Panc1 (cell line): ENCODE measurements at regions not wholly inside any gene's neighbourhood (a gene's known extent, or its start where the extent isn't known, plus 50 kb on each side); places are given as distances from the start of the nearest gene placed in this dataset.

Experiments used
- POLR2AphosphoS5 ChIP-seq: IDR thresholded peaks from 2 replicates; pipeline ENCODE4 v1.6.1; 2012; ENCODE audit warnings: mild to moderate bottlenecking, low read depth, low read length, moderate library complexity
- SIN3A ChIP-seq: IDR thresholded peaks from 2 replicates; pipeline ENCODE4 v1.6.1; 2012; ENCODE audit warnings: low read depth, mild to moderate bottlenecking, low read length, moderate library complexity, borderline replicate concordance; ENCODE audit not compliant: insufficient read depth
- TF ChIP-seq, protein P1 (sequence below): fragments of 450-650 bp; IDR thresholded peaks from 2 replicates; pipeline ENCODE4 v1.5.1; 2017; ENCODE audit warnings: mild to moderate bottlenecking
- TF ChIP-seq, protein P2 (sequence below), 2 experiments: IDR thresholded peaks; 2 replicates each; pipeline ENCODE4 v1.6.1; 2011 to 2012; ENCODE audit warnings: low read depth in 2 of 2, control low read depth in 1 of 2, low read length in 1 of 2, mild to moderate bottlenecking in 1 of 2, moderate library complexity in 1 of 2; ENCODE audit not compliant: insufficient read depth in 1 of 2

DNA sequence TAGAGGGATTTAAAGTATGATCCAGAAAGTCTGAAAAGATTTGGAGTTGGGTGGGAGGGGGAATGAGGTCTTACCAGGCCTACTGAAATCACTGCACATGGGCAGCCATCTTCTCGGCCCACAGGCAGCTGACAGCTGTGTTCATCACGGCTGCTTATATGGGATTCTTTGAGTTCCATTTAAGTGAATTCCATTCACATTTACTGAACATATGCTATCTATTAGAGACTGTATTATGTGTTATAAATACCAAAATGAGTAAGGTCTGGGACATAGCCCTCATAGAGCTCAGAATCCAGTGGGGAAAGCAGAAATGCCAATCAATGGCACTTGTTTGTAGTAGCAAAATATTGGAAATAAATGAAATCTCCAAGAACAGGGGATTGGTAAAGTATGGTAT is 91.1 kb downstream of the TRIM42 start:
- TF ChIP-seq, protein P1, sequence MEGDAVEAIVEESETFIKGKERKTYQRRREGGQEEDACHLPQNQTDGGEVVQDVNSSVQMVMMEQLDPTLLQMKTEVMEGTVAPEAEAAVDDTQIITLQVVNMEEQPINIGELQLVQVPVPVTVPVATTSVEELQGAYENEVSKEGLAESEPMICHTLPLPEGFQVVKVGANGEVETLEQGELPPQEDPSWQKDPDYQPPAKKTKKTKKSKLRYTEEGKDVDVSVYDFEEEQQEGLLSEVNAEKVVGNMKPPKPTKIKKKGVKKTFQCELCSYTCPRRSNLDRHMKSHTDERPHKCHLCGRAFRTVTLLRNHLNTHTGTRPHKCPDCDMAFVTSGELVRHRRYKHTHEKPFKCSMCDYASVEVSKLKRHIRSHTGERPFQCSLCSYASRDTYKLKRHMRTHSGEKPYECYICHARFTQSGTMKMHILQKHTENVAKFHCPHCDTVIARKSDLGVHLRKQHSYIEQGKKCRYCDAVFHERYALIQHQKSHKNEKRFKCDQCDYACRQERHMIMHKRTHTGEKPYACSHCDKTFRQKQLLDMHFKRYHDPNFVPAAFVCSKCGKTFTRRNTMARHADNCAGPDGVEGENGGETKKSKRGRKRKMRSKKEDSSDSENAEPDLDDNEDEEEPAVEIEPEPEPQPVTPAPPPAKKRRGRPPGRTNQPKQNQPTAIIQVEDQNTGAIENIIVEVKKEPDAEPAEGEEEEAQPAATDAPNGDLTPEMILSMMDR, result no peak
- TF ChIP-seq SIN3A, result no peak
- TF ChIP-seq, protein P2, sequence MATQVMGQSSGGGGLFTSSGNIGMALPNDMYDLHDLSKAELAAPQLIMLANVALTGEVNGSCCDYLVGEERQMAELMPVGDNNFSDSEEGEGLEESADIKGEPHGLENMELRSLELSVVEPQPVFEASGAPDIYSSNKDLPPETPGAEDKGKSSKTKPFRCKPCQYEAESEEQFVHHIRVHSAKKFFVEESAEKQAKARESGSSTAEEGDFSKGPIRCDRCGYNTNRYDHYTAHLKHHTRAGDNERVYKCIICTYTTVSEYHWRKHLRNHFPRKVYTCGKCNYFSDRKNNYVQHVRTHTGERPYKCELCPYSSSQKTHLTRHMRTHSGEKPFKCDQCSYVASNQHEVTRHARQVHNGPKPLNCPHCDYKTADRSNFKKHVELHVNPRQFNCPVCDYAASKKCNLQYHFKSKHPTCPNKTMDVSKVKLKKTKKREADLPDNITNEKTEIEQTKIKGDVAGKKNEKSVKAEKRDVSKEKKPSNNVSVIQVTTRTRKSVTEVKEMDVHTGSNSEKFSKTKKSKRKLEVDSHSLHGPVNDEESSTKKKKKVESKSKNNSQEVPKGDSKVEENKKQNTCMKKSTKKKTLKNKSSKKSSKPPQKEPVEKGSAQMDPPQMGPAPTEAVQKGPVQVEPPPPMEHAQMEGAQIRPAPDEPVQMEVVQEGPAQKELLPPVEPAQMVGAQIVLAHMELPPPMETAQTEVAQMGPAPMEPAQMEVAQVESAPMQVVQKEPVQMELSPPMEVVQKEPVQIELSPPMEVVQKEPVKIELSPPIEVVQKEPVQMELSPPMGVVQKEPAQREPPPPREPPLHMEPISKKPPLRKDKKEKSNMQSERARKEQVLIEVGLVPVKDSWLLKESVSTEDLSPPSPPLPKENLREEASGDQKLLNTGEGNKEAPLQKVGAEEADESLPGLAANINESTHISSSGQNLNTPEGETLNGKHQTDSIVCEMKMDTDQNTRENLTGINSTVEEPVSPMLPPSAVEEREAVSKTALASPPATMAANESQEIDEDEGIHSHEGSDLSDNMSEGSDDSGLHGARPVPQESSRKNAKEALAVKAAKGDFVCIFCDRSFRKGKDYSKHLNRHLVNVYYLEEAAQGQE (IDR thresholded peaks at IDR 0.05; ENCODE audit: insufficient read depth in 1 of 2, low read depth in 2 of 2, low read length in 1 of 2), result no peak
- TF ChIP-seq POLR2AphosphoS5, result no peak
